B cell (primary cell): ENCODE measurements at regions not wholly inside any gene's neighbourhood (a gene's known extent, or its start where the extent isn't known, plus 50 kb on each side); places are given as distances from the start of the nearest gene placed in this dataset.

ENCODE experiments used
- EZH2 ChIP-seq: IDR thresholded peaks from 2 replicates; pipeline ENCODE4 v1.6.1; 2012; ENCODE audit warnings: borderline replicate concordance, low read depth, mild to moderate bottlenecking, moderate library complexity, low read length; ENCODE audit not compliant: insufficient read depth, poor library complexity, severe bottlenecking
- TF ChIP-seq, protein P1 (sequence below): fragments of 200-600 bp; IDR thresholded peaks from one replicate; pipeline ENCODE4 v1.8.0; 2022; ENCODE audit warnings: antibody characterized with exemption, mild to moderate bottlenecking

DNA sequence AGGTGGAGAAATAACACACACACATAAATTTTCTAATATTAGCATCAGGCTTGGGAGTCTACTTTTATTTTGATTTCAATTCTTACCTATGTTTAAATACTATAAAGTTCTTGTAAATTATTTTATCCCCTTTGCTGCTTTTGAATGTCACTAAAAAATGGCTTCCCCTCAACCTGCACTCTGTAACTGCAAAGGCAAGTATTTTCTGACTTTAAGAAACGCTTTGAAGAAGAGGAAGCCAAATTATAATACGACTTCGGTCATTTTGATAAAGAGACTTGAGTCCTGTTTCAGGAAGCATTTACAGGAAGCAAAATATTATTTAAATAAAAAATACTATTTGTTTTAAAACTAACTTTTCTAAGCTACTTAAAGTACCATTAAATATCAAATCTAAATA is 627.7 kb upstream of the AGTR1 start:
- TF ChIP-seq, protein P1, sequence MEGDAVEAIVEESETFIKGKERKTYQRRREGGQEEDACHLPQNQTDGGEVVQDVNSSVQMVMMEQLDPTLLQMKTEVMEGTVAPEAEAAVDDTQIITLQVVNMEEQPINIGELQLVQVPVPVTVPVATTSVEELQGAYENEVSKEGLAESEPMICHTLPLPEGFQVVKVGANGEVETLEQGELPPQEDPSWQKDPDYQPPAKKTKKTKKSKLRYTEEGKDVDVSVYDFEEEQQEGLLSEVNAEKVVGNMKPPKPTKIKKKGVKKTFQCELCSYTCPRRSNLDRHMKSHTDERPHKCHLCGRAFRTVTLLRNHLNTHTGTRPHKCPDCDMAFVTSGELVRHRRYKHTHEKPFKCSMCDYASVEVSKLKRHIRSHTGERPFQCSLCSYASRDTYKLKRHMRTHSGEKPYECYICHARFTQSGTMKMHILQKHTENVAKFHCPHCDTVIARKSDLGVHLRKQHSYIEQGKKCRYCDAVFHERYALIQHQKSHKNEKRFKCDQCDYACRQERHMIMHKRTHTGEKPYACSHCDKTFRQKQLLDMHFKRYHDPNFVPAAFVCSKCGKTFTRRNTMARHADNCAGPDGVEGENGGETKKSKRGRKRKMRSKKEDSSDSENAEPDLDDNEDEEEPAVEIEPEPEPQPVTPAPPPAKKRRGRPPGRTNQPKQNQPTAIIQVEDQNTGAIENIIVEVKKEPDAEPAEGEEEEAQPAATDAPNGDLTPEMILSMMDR = no peak
- TF ChIP-seq EZH2 = no peak
